ENCODE measurements at regions not wholly inside any gene's neighbourhood (a gene's known extent, or its start where the extent isn't known, plus 50 kb on each side); places are given as distances from the start of the nearest gene placed in this dataset.

GRCh38 chr21:38188037-38188436, 68.8 kb upstream of the KCNJ15 start:
- no peak for DNase-seq (ENCODE audit: low spot score)
- no peaks in the 10 kb centered on the region for H3K27me3 Mint-ChIP-seq (ENCODE audit: low read depth)
- no peaks in the 10 kb centered on the region for H3K36me3 Mint-ChIP-seq (ENCODE audit: low read depth)
- no peak overlapping the region for H3K27ac Mint-ChIP-seq
- no peaks in the 10 kb centered on the region for H3K4me1 Mint-ChIP-seq (ENCODE audit: low read depth)
- H3K9me3 Mint-ChIP-seq: peaks cover 7% of the 10 kb centered on the region
- H3K4me3 Mint-ChIP-seq: no peak overlapping the region

GRCh38 chr21:38196036-38196435, 60.8 kb upstream of the KCNJ15 start:
- no peak overlapping the region for H3K4me3 Mint-ChIP-seq
- DNase-seq (ENCODE audit: low spot score): no peak
- no peaks in the 10 kb centered on the region for H3K9me3 Mint-ChIP-seq
- no peaks in the 10 kb centered on the region for H3K36me3 Mint-ChIP-seq (ENCODE audit: low read depth)
- H3K27ac Mint-ChIP-seq: no peak overlapping the region
- no peaks in the 10 kb centered on the region for H3K4me1 Mint-ChIP-seq (ENCODE audit: low read depth)
- peaks cover 10% of the 10 kb centered on the region for H3K27me3 Mint-ChIP-seq (ENCODE audit: low read depth)

DNA sequence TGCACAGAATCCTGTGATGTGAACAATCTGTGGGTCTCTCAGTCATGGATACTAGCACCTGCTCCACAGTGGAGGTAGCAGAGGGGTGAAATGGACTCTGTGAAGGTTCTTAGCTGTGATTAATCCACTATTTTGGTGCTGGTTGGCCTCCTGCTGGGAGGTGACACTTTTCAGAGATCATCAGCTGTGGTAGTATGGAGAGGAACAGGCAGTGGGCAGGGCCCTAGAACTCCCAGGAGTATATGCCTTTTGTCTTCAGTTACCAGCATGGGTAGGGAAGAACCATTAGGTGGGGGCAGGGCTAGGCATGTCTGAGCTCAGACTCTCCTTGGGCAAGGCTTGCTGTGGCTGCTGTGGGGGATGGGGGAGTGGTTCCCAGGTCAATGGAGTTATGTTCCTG, 54.0 kb upstream of the KCNJ15 start:
- Mint-ChIP-seq H3K4me3 (no peak overlapping the region), H3K4me1 (ENCODE audit: low read depth) (no peaks in the 10 kb centered on the region), H3K27ac (no peak overlapping the region), H3K9me3 (no peaks in the 10 kb centered on the region), H3K27me3 (ENCODE audit: low read depth) (peaks cover 17% of the 10 kb centered on the region), H3K36me3 (ENCODE audit: low read depth) (no peaks in the 10 kb centered on the region)
- DNase-seq (ENCODE audit: low spot score): no peak

DNA sequence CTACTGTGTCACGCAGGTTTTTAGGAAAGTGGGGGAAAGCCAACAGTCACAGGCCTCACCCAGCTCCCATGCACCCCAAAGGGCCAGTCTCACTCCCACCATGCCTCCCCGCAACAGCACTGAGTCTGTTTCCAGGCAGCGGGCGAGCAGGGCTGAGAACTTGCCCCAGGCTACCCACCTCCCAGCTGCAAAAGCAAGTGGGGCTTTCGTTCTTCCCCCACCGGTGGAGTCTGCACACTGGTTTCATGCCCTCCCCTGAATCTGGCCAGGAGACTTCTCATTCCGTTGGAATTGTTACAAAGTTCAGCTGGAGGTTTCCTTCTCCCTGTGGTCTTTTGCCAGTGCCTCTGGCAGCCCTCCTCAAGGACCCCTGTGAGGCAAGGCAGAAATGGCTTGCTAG, 53.6 kb upstream of the KCNJ15 start:
- peaks cover 15% of the 10 kb centered on the region for H3K27me3 Mint-ChIP-seq (ENCODE audit: low read depth)
- no peaks in the 10 kb centered on the region for H3K36me3 Mint-ChIP-seq (ENCODE audit: low read depth)
- H3K27ac Mint-ChIP-seq: no peak overlapping the region
- no peaks in the 10 kb centered on the region for H3K4me1 Mint-ChIP-seq (ENCODE audit: low read depth)
- H3K9me3 Mint-ChIP-seq: no peaks in the 10 kb centered on the region
- no peak for DNase-seq (ENCODE audit: low spot score)
- no peak overlapping the region for H3K4me3 Mint-ChIP-seq

DNA sequence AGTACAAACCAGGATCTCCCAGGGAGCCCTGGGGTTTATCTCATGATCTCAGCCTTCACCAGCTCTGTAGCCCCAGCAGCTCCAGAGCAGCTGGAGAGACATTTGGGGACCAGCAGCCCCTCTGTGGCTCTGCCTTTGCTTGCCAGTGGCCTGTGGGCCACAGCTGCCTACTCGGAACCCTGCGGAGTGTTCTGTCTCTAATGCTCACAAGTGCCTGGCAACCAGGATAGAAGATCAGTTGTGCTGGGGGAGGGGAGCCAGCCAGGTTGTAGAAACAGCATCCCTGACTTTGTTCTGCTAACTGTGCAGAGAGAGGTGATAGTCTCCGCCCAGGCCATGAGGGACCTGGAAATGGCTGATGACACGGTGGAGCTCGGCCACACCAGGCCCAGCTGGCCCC, 50.9 kb upstream of the KCNJ15 start:
- no peaks in the 10 kb centered on the region for H3K4me1 Mint-ChIP-seq (ENCODE audit: low read depth)
- H3K36me3 Mint-ChIP-seq (ENCODE audit: low read depth): no peaks in the 10 kb centered on the region
- H3K27me3 Mint-ChIP-seq (ENCODE audit: low read depth): peaks cover 20% of the 10 kb centered on the region
- no peak overlapping the region for H3K4me3 Mint-ChIP-seq
- H3K9me3 Mint-ChIP-seq: no peaks in the 10 kb centered on the region
- no peak for DNase-seq (ENCODE audit: low spot score)
- no peak overlapping the region for H3K27ac Mint-ChIP-seq

DNA sequence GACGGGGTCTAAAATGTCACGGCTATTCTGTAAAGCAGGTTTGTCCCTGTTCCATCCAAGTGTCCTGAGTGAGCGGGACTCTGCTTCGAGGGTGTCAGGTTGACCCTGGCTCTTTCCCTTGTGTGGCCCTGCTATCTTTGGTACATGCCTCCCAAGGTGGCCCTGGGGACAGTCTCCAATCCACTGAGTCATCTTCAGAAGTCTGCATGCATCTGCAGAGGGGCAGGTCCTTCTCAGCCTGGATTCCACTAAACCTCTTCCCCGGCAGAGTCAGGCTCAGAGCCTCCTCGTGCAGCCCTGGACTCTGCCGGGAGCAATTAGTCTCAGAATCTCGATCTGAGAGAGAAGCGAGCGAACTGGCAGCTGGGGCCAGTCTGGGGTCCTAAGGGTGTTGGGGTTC, 50.1 kb upstream of the KCNJ15 start:
- Mint-ChIP-seq H3K36me3 (ENCODE audit: low read depth) (no peaks in the 10 kb centered on the region), H3K9me3 (no peaks in the 10 kb centered on the region), H3K27ac (no peak overlapping the region), H3K4me3 (no peak overlapping the region), H3K27me3 (ENCODE audit: low read depth) (peaks cover 24% of the 10 kb centered on the region), H3K4me1 (ENCODE audit: low read depth) (no peaks in the 10 kb centered on the region)
- no peak for DNase-seq (ENCODE audit: low spot score)
